ENCODE measurements at regions not wholly inside any gene's neighbourhood (a gene's known extent, or its start where the extent isn't known, plus 50 kb on each side); places are given as distances from the start of the nearest gene placed in this dataset.
"Not testable (repeated sequence)": the region's sequence is repeated elsewhere in the genome, so short reads cannot be mapped to it uniquely, and the experiment has no call there.

GRCh38 chr18:43825768-43826167, 548.5 kb upstream of the SYT4 start:
- DNase-seq = no peak

DNA sequence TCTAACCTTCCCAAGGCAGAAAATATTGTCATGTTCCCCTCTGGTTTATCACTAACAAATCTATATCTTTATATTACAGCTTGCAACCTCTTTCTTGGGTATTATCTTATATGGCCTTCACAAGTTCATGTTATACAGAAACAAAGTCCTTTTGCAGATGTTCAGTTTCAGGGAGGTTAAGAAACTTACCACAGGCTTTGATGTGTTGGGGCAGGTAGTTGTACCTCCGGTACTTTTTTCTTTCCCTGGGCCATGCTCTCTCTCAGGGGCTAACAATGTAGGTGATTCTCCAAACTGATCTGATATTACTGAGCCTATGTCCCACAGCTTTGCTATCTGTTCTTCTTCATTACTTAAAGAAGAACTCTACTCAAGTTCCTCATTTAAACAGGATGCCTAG, 548.9 kb upstream of the SYT4 start:
- DNase-seq = no peak

DNA sequence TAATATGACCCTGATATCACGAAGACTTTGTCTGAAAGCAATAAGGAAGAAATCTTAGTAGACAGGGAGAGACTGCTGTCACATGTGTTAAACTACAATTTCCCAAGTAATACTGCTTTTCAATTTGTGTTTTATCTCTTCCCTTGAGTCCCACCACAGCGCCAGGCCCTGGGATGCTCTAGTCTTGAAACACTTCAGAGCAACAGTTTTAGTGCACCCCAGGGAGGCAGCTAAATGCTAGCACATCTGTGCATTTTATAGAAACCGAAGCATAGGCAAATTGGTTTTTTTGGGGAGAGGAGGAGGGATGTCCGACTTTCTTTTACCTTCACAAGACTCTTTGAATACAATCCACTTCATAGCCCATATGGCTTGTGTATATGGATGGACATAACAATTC, 550.0 kb upstream of the SYT4 start:
- DNase-seq = no peak

DNA sequence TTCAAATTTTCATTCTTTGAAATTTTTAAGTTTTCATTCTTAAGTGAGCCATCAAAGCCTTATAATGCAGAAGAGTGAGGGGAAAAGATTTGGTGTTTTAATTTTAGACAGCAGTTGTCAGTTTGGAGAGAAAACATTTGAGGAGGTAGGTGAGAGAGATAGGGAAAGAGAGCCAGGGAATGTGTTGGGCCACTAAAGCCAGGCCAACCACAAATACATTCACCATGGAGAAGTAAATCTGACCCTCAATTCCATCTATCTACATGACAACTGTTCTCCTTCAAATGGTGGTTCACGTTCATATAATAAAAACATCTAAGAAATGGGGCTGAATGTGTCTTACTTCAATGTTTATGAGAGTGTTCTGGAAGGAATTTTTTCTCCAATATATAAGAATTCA, 553.0 kb upstream of the SYT4 start:
- no peak for DNase-seq

- peak; percentile 28 to 58 for DNase-seq
Measured at GRCh38 chr18:43830947-43831346, 553.7 kb upstream of the SYT4 start.

- DNase-seq = no peak
Measured at GRCh38 chr18:43846299-43846698, 569.0 kb upstream of the SYT4 start.

GRCh38 chr18:43847164-43848091, 570.1 kb upstream of the SYT4 start:
- peak in 1 of 2 experiments; percentile 25 for DNase-seq

DNA sequence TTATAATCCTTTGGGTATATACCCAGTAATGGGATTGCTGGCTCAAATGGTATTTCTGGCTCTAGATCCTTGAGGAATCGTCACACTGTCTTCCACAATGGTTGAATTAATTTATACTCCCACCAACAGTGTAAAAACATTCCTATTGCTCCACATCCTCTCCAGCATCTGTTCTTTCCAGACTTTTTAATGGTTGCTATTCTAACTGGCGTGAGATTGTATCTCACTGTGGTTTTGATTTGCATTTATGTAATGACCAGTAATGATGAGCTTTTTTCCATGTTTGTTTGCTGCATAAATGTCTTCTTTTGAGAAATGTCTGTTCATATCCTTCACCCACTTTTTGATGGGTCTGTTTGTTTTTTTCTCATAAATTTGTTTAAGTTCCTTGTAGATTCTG, 572.5 kb upstream of the SYT4 start:
- not testable (repeated sequence) for DNase-seq

DNA sequence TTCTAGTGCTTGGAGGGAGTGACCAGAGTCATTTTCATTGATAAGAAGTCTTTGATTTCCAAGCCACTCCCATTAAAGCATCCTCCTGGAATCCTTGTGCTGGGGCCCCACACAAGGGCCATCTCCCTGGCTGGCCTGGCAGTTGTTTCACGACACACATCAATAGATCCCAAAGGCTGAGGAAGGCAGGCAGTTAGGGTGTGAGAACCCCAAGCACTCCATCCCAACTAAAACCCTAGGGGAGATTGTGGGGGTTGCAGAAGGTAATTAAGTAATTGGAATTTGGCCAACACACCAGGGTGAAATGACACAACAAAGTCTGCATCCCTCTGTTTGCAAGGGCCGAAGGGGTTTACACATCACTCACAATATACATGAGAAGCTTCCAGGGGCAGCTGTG, 578.1 kb upstream of the SYT4 start:
- DNase-seq = no peak

DNA sequence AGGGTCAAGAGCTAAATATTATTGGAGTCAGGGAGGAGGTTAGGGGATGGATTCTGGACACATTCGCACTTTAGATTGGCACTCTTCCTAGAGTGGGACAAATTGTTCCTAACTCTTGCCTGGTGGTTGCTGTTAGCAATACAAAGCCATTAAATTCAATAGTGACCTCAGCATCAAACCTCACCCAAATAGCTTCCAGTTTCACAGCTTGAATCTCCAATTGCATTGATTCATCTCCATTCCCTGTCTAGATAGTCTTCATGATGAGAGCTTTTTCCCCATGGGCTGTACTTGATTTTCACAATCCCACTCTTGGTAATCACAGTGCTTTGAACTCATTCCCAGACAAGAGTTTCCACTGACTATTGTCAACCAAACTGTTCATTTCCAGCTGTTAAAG, 585.9 kb upstream of the SYT4 start:
- DNase-seq = no peak

DNA sequence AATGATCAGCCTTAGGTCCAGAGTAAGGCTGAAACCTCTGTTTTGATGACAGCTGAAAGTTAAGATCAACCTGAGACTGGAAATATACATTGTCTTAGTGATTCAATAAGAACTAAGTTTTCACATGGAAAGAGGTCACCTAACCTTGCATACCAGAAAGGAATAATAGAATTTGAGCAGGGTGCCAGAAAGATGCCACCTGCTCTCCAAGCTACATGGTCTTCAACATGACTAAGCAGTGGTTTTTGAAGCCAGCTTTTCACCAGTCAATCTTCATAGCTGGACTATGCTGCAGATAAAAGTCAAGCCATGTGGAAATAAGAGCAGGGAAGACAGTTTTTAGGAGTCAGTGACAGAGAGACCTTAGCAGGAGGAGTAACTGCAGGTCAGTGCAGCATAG, 589.4 kb upstream of the SYT4 start:
- DNase-seq = no peak

DNA sequence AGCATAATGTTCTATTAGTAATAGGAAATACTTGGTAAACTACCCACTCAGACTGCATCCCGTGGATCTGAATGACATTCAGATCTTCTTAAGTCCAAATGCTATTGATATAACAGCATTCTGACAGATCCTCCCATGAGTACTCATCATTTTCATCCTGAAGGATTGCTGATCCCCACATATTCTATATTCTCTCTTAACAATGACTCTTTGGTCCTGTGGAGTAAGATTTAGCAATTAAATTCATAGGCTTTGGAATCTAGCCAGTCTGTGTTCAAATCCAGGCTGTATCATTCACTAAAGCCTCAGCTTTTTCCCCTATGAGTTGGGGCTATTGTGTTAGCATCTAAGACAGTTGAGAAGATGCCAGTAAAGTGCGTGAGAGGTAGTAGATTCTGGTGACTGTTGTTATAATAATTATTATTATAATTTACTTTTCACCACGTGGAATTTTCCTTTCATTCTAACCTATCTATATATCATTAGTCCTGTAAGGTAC, 591.3 kb upstream of the SYT4 start:
- no peak for DNase-seq

GRCh38 chr18:43869451-43870008, 592.2 kb upstream of the SYT4 start:
- no peak for DNase-seq

DNA sequence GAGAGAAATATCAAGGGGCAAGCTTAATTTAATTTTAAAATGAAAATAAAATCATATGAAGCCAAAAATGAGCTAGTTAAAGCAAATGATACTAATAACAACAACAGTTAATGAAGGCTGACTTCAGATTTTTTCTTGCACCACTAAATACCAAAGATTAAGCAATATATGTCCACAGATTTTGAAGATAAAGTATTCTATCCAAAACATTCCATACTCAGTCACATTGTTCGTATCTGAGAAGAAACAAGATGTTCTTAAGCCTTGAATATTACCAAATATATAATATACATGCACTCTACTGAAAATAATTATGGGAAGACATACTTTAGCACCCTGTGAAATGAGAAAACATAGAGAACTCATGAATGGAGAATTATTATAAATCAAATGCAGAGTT, 593.3 kb upstream of the SYT4 start:
- no peak for DNase-seq

DNA sequence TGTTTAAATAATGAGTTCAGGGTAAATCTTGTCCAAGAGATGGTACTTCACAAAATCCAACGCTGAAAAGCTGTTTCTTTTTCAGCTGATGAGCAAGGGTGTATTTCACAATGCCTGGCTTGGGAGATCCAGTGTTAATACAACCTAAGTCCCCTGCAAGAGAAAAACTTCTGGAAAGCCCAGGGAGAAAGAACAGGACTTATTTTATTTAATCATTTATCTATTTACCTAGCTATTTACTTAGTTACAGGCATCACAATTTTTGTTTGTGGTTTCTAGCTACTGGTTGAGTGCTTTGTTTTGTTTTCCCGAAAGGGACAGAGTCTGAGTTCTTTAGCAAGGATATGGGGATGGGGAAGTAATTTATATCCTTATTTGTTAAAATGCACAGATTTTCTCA, 598.2 kb upstream of the SYT4 start:
- DNase-seq = no peak

GRCh38 chr18:43876286-43876685, 599.0 kb upstream of the SYT4 start:
- no peak for DNase-seq

GRCh38 chr18:43876748-43877147, 599.5 kb upstream of the SYT4 start:
- no peak for DNase-seq

GRCh38 chr18:43877616-43878321, 600.5 kb upstream of the SYT4 start:
- no peak for DNase-seq

DNA sequence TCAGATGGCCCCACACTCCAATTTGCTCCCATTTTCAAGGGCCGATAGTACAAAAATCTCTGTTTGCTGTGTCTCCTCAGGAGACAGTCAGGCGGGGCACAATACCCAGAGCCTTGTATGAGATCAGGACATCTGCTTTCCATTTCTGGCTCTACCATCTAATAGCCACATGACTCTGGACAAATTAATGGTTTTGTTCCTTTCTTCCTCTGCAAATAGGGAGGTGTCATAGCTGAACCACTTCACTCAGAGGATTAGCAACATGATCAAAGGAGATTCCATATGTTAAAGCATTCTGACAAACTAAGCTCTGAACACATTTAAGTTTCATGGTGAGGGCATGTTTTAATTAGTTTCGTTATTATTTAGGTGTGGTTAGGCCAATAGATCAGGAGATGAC, 602.1 kb upstream of the SYT4 start:
- DNase-seq = no peak

GRCh38 chr18:43882358-43883055, 605.2 kb upstream of the SYT4 start:
- no peak for DNase-seq

DNA sequence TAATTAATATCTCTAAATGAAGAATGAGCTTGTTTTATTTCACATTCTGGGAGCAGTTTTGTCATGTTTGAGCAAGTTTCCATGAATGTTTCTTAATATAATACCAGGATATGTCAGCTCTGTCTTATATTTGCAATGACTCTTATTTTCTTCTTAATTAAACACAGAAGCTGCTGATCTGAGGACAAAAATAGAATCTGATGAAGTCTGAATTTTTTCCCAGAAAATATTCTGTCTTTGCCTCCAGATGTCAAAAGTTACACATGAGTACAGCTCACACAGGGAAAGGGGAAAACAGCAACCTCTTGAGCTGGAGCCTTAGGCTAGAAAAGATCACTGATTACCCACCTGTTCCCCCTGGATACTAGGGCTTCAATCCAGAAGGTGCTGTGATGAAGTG, 606.6 kb upstream of the SYT4 start:
- DNase-seq = no peak

- DNase-seq = no peak
Measured at GRCh38 chr18:43886341-43886740, 609.1 kb upstream of the SYT4 start.

GRCh38 chr18:43887491-43887890, 610.2 kb upstream of the SYT4 start:
- no peak for DNase-seq
